CD14-positive monocyte (primary cell): ENCODE measurements at regions not wholly inside any gene's neighbourhood (a gene's known extent, or its start where the extent isn't known, plus 50 kb on each side); places are given as distances from the start of the nearest gene placed in this dataset.

Experiments used
- DNase-seq, 3 donors: peaks; one replicate each; pipeline ENCODE4 v3.0.0-alpha.2; 2011 to 2022
- H2AFZ ChIP-seq: 2 replicates; pipeline ENCODE4 v1.6.0; 2012; ENCODE audit warnings: mild to moderate bottlenecking, low read depth, low read length, inconsistent platforms; ENCODE audit not compliant: insufficient read depth, poor library complexity, severe bottlenecking
- H3K27ac ChIP-seq, 2 donors: 1 replicate in 1 of 2; 2 replicates in 1 of 2; pipeline ENCODE4 v1.5.1; 2012 to 2013; ENCODE audit warnings: low read length in 2 of 2, control low read depth in 1 of 2, inconsistent platforms in 1 of 2, low read depth in 1 of 2, mild to moderate bottlenecking in 1 of 2
- H3K27me3 ChIP-seq, 2 donors: one replicate each; pipeline versions ENCODE4 v1.6.0 to v1.6.1; 2011 to 2013; ENCODE audit warnings: low read length in 2 of 2; ENCODE audit not compliant: control insufficient read depth in 2 of 2, insufficient read depth in 2 of 2
- H3K36me3 ChIP-seq, 2 donors: replicated peaks in 1 of 2; 1 replicate in 1 of 2; 2 replicates in 1 of 2; pipeline versions ENCODE4 v1.5.1 to v1.6.1; 2012 to 2013; ENCODE audit warnings: low read length in 2 of 2, control low read depth in 1 of 2, inconsistent platforms in 1 of 2, mild to moderate bottlenecking in 1 of 2; ENCODE audit not compliant: insufficient read depth in 2 of 2, control insufficient read depth in 1 of 2
- H3K4me1 ChIP-seq, 2 donors: 1 replicate in 1 of 2; 2 replicates in 1 of 2; pipeline versions ENCODE4 v1.5.1 to v1.6.1; 2012 to 2013; ENCODE audit warnings: low read length in 2 of 2, control low read depth in 1 of 2, inconsistent platforms in 1 of 2, mild to moderate bottlenecking in 1 of 2, moderate library complexity in 1 of 2; ENCODE audit not compliant: insufficient read depth in 2 of 2, control insufficient read depth in 1 of 2
- H3K4me2 ChIP-seq: replicated peaks from 2 replicates; pipeline ENCODE3; 2012; ENCODE audit warnings: low read length, moderate library complexity, mild to moderate bottlenecking; ENCODE audit not compliant: poor library complexity, severe bottlenecking; ENCODE audit errors: extremely low read depth
- H3K4me3 ChIP-seq, 3 experiments: fragments of 200-600 bp in 1 of 3; sonication (generic) in 1 of 3; replicated peaks in 1 of 3; 1 replicate in 2 of 3; 2 replicates in 1 of 3; pipeline ENCODE4 v1.5.1; 2011 to 2013; ENCODE audit warnings: low read length in 3 of 3, mild to moderate bottlenecking in 3 of 3, control low read depth in 2 of 3, low read depth in 2 of 3, inconsistent platforms in 1 of 3, moderate library complexity in 1 of 3
- H3K79me2 ChIP-seq: 2 replicates; pipeline ENCODE4 v1.6.0; 2012; ENCODE audit warnings: mild to moderate bottlenecking, control low read depth, inconsistent platforms, low read length, moderate library complexity; ENCODE audit not compliant: insufficient read depth
- H3K9ac ChIP-seq: 2 replicates; pipeline ENCODE4 v1.6.0; 2017; ENCODE audit warnings: low read length, mild to moderate bottlenecking; ENCODE audit not compliant: insufficient read depth, poor library complexity, severe bottlenecking
- H3K9me3 ChIP-seq, 2 donors: replicated peaks in 1 of 2; 1 replicate in 1 of 2; 2 replicates in 1 of 2; pipeline versions ENCODE4 v1.5.1 to v1.6.1; 2012 to 2013; ENCODE audit warnings: low read length in 2 of 2, control low read depth in 1 of 2; ENCODE audit not compliant: control insufficient read depth in 1 of 2, insufficient read depth in 1 of 2
- H4K20me1 ChIP-seq: 2 replicates; pipeline ENCODE4 v1.6.0; 2012; ENCODE audit warnings: mild to moderate bottlenecking, low read length, control low read depth, moderate library complexity; ENCODE audit not compliant: insufficient read depth
- H3K27ac Mint-ChIP-seq, 7 donors: one replicate each; pipeline ENCODE4 v1.8.0; 2020; ENCODE audit warnings: mild to moderate bottlenecking in 7 of 7, mixed read lengths in 7 of 7, moderate library complexity in 6 of 7, inconsistent platforms in 2 of 7
- H3K27me3 Mint-ChIP-seq, 3 donors: one replicate each; pipeline ENCODE4 v1.8.0; 2021 to 2022; ENCODE audit warnings: low read depth in 3 of 3, mild to moderate bottlenecking in 3 of 3, mixed read lengths in 3 of 3, moderate library complexity in 3 of 3, inconsistent platforms in 1 of 3
- H3K36me3 Mint-ChIP-seq, 2 donors: one replicate each; pipeline ENCODE4 v1.8.0; 2020; ENCODE audit warnings: mixed read lengths in 2 of 2, inconsistent platforms in 1 of 2, mild to moderate bottlenecking in 1 of 2
- H3K4me1 Mint-ChIP-seq: one replicate; pipeline ENCODE4 v1.8.0; 2020; ENCODE audit warnings: mild to moderate bottlenecking, mixed read lengths
- H3K4me3 Mint-ChIP-seq, 2 donors: one replicate each; pipeline ENCODE4 v1.8.0; 2020; ENCODE audit warnings: mild to moderate bottlenecking in 2 of 2, mixed read lengths in 2 of 2, moderate library complexity in 1 of 2
- H3K9me3 Mint-ChIP-seq, 7 donors: one replicate each; pipeline ENCODE4 v1.8.0; 2020 to 2022; ENCODE audit warnings: mixed read lengths in 7 of 7, mild to moderate bottlenecking in 6 of 7, moderate library complexity in 6 of 7, inconsistent platforms in 2 of 7
- CTCF ChIP-seq: fragments of 200-600 bp; IDR thresholded peaks from one replicate; pipeline ENCODE4 v1.8.0; 2022; ENCODE audit warnings: antibody characterized with exemption, mild to moderate bottlenecking
- WGBS: methylation state at CpG from one replicate; pipeline ENCODE4 v1.1.5; 2013; ENCODE audit warnings: missing lambda C conversion rate; ENCODE audit not compliant: insufficient coverage; 5-methylcytosine and 5-hydroxymethylcytosine counted together
- intact Hi-C, 2 donors: fragments of 100-400 bp; cut with micrococcal nuclease; formaldehyde crosslinking; loops; one replicate each; pipeline versions ENCODE4 v1.15.0 to v1.15.1; 2023

- Mint-ChIP-seq H3K4me1 (no peaks in the 10 kb centered on the region), H3K4me3 (no peak overlapping the region), H3K27ac (no peak overlapping the region), H3K36me3 (no peaks in the 10 kb centered on the region), H3K27me3 (peaks cover 8 to 18% (median 13%) of the 10 kb centered on the region in 3 donors), H3K9me3 (peaks cover 0 to 4% (median 0%) of the 10 kb centered on the region in 7 donors)
- TF ChIP-seq CTCF = no peak
- Histone ChIP-seq H2AFZ (no peak overlapping the region), H3K36me3 (no peaks in the 10 kb centered on the region), H3K27me3 (peaks cover 0 to 2% of the 10 kb centered on the region in 2 donors), H3K27ac (no peak overlapping the region), H3K79me2 (no peaks in the 10 kb centered on the region), H3K4me1 (no peaks in the 10 kb centered on the region), H4K20me1 (no peaks in the 10 kb centered on the region), H3K9ac (no peak overlapping the region), H3K9me3 (no peaks in the 10 kb centered on the region), H3K4me3 (no peak overlapping the region), H3K4me2 (no peak overlapping the region)
- intact Hi-C loops = no loop called here
- DNase-seq = no peak
- 94% methylated on average over 19 of the region's 23 CpGs for WGBS
Measured at GRCh38 chr10:132477398-132478340, 59.9 kb upstream of the INPP5A start.

- Histone ChIP-seq H2AFZ (no peak overlapping the region), H3K4me2 (no peak overlapping the region), H3K9me3 (no peaks in the 10 kb centered on the region), H3K27me3 (peaks cover 0 to 2% of the 10 kb centered on the region in 2 donors), H3K27ac (no peak overlapping the region), H3K4me1 (no peaks in the 10 kb centered on the region), H3K9ac (no peak overlapping the region), H3K4me3 (no peak overlapping the region), H3K36me3 (no peaks in the 10 kb centered on the region), H4K20me1 (no peaks in the 10 kb centered on the region), H3K79me2 (no peaks in the 10 kb centered on the region)
- Mint-ChIP-seq H3K4me1 (no peaks in the 10 kb centered on the region), H3K4me3 (no peak overlapping the region), H3K9me3 (no peaks in the 10 kb centered on the region), H3K27ac (no peak overlapping the region), H3K27me3 (peaks cover 8 to 18% (median 13%) of the 10 kb centered on the region in 3 donors), H3K36me3 (no peaks in the 10 kb centered on the region)
- intact Hi-C loops = no loop called here
- no peak for DNase-seq
- WGBS = 80% methylated on average over 15 of the region's 18 CpGs
- TF ChIP-seq CTCF = no peak
Measured at GRCh38 chr10:132478341-132479023, 59.1 kb upstream of the INPP5A start.
